ENCODE measurements at regions not wholly inside any gene's neighbourhood (a gene's known extent, or its start where the extent isn't known, plus 50 kb on each side); places are given as distances from the start of the nearest gene placed in this dataset.

DNA sequence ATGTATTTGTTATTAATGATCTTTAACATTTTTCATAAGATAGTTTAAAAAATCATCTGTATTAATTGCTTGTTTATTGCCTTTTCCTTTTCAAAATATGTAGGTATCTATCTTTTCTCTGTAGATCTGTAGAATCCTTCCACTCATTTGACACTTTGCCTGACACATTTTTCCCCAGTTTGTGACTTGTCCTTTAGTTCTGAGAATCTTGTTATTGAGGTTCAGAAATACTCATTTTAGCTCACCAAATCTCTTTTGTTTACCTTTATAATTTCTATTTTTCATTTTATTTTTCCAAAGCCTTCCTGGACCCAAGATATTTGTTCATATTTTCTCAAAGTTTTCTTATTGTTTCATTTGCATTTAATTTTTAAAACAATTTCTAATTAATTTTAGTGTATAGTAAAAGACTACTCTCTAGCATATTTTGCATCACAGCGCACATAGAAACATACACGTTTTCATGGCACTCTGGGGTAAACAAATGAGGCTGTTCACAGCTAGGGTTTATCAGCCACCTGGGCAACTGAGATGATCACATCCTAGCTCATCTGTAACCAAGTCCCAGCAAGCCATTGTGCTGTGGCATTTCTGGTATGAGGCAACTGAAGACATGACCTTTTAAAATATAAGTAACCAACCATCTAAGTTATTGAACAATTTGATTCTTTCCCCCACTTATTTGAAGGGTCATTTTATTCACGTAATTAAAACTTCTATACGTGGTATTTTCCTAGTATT, 275.7 kb downstream of the ADGB start:
- TF ChIP-seq, protein P1, sequence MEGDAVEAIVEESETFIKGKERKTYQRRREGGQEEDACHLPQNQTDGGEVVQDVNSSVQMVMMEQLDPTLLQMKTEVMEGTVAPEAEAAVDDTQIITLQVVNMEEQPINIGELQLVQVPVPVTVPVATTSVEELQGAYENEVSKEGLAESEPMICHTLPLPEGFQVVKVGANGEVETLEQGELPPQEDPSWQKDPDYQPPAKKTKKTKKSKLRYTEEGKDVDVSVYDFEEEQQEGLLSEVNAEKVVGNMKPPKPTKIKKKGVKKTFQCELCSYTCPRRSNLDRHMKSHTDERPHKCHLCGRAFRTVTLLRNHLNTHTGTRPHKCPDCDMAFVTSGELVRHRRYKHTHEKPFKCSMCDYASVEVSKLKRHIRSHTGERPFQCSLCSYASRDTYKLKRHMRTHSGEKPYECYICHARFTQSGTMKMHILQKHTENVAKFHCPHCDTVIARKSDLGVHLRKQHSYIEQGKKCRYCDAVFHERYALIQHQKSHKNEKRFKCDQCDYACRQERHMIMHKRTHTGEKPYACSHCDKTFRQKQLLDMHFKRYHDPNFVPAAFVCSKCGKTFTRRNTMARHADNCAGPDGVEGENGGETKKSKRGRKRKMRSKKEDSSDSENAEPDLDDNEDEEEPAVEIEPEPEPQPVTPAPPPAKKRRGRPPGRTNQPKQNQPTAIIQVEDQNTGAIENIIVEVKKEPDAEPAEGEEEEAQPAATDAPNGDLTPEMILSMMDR (IDR thresholded peaks at IDR 0.05; ENCODE audit: borderline replicate concordance, extremely low read depth, low read length, poor library complexity, severe bottlenecking), result no peak
- TF ChIP-seq EZH2 (IDR thresholded peaks at IDR 0.05; ENCODE audit: borderline replicate concordance, low read depth, low read length, severe bottlenecking), result no peak
